ENCODE measurements at regions not wholly inside any gene's neighbourhood (a gene's known extent, or its start where the extent isn't known, plus 50 kb on each side); places are given as distances from the start of the nearest gene placed in this dataset.

- H3K27ac ChIP-seq (ENCODE audit: extremely low read length, insufficient read depth, low read length): no peak overlapping the region
- no peaks in the 10 kb centered on the region for H3K36me3 ChIP-seq (replicated peaks in 1 of 2; ENCODE audit: control insufficient read depth in 1 of 2, insufficient read depth in 2 of 2, low read length in 2 of 2)
- POLR2A ChIA-PET: no interaction called here
- WGBS (ENCODE audit: low lambda C conversion rate): 42% methylated on average over 6 of the region's 10 CpGs
- FAIRE-seq (no peak), DNase-seq (ENCODE audit: low spot score) (no peak), ATAC-seq (no peak; the same call in 2 of the 3 replicates)
- H3K4me3 ChIP-seq (replicated peaks in 1 of 3; ENCODE audit: insufficient read depth in 1 of 3, low read depth in 2 of 3, low read length in 3 of 3): no peak overlapping the region
- no peaks in the 10 kb centered on the region for H3K4me1 ChIP-seq (ENCODE audit: insufficient read depth, low read length)
- H3K4me2 ChIP-seq (ENCODE audit: low read depth, low read length): no peak overlapping the region
- intact Hi-C loops (cut with micrococcal nuclease; ENCODE audit: unreplicated experiment) (no loop called here), in situ Hi-C loops (cut with HindIII; ENCODE audit: extremely low pct_ligation_motif_present, low pct_unique_long_range_greater_than_20kb) (no loop called here)
- no peak overlapping the region for H2AFZ ChIP-seq (ENCODE audit: low read length)
- H3K27me3 ChIP-seq (ENCODE audit: control insufficient read depth in 1 of 2, insufficient read depth in 2 of 2, low read length in 2 of 2): no peaks in the 10 kb centered on the region; a peak in 1 of 5 replicates
- no peaks in the 10 kb centered on the region for H4K20me1 ChIP-seq (ENCODE audit: insufficient read depth, low read length)
- BruUV-seq (replicated peaks): no TSS peak
- CTCF ChIA-PET (ENCODE audit: low intra/inter-chr PET ratio, low total read pairs): no interaction called here
- no peaks in the 10 kb centered on the region for H3K79me2 ChIP-seq (ENCODE audit: insufficient read depth, low read length)
- no peaks in the 10 kb centered on the region for H3K9me3 ChIP-seq (ENCODE audit: low read length)
- H3K9ac ChIP-seq (ENCODE audit: insufficient read depth, low read depth, low read length): no peak overlapping the region
- TF ChIP-seq ZNF20 (CRISPR knock-in tag; IDR thresholded peaks at IDR 0.05) (no peak), NCOA2 (CRISPR knock-in tag; IDR thresholded peaks at IDR 0.05) (no peak), ZNF709 (CRISPR knock-in tag; IDR thresholded peaks at IDR 0.05) (no peak), FUBP1 (CRISPR knock-in tag; IDR thresholded peaks at IDR 0.05; ENCODE audit: borderline replicate concordance) (no peak), POLR2AphosphoS2 (IDR thresholded peaks at IDR 0.05; ENCODE audit: low read depth, low read length) (no peak), ZNF292 (CRISPR knock-in tag; IDR thresholded peaks at IDR 0.05; ENCODE audit: borderline replicate concordance, low read depth) (no peak), GTF3A (CRISPR knock-in tag; conservative IDR thresholded peaks at IDR 0.05) (no peak), SALL2 (CRISPR knock-in tag; IDR thresholded peaks at IDR 0.05) (no peak), GATAD1 (CRISPR knock-in tag; IDR thresholded peaks at IDR 0.05) (no peak), ZNF253 (CRISPR knock-in tag; IDR thresholded peaks at IDR 0.05; ENCODE audit: borderline replicate concordance) (no peak), STAG1 (CRISPR knock-in tag; IDR thresholded peaks at IDR 0.05) (no peak), RAD51 (IDR thresholded peaks at IDR 0.05; ENCODE audit: borderline replicate concordance) (no peak), FOXO1 (CRISPR knock-in tag; IDR thresholded peaks at IDR 0.05) (no peak), ZMYM3 (CRISPR knock-in tag; IDR thresholded peaks at IDR 0.05) (no peak)
- TF ChIP-seq, protein P1, sequence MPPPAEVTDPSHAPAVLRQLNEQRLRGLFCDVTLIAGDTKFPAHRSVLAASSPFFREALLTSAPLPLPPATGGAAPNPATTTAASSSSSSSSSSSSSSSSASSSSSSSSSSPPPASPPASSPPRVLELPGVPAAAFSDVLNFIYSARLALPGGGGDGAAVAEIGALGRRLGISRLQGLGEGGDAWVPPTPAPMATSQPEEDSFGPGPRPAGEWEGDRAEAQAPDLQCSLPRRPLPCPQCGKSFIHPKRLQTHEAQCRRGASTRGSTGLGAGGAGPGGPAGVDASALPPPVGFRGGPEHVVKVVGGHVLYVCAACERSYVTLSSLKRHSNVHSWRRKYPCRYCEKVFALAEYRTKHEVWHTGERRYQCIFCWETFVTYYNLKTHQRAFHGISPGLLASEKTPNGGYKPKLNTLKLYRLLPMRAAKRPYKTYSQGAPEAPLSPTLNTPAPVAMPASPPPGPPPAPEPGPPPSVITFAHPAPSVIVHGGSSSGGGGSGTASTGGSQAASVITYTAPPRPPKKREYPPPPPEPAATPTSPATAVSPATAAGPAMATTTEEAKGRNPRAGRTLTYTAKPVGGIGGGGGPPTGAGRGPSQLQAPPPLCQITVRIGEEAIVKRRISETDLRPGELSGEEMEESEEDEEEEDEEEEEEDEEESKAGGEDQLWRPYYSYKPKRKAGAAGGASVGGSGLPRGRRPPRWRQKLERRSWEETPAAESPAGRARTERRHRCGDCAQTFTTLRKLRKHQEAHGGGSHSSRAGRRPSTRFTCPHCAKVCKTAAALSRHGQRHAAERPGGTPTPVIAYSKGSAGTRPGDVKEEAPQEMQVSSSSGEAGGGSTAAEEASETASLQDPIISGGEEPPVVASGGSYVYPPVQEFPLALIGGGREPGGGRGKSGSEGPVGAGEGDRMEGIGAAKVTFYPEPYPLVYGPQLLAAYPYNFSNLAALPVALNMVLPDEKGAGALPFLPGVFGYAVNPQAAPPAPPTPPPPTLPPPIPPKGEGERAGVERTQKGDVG (CRISPR knock-in tag; IDR thresholded peaks at IDR 0.05; ENCODE audit: borderline replicate concordance): no peak
- TF ChIP-seq, protein P2, sequence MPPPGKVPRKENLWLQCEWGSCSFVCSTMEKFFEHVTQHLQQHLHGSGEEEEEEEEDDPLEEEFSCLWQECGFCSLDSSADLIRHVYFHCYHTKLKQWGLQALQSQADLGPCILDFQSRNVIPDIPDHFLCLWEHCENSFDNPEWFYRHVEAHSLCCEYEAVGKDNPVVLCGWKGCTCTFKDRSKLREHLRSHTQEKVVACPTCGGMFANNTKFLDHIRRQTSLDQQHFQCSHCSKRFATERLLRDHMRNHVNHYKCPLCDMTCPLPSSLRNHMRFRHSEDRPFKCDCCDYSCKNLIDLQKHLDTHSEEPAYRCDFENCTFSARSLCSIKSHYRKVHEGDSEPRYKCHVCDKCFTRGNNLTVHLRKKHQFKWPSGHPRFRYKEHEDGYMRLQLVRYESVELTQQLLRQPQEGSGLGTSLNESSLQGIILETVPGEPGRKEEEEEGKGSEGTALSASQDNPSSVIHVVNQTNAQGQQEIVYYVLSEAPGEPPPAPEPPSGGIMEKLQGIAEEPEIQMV (CRISPR knock-in tag; IDR thresholded peaks at IDR 0.05; ENCODE audit: low read depth): no peak
- TF ChIP-seq, protein P3, sequence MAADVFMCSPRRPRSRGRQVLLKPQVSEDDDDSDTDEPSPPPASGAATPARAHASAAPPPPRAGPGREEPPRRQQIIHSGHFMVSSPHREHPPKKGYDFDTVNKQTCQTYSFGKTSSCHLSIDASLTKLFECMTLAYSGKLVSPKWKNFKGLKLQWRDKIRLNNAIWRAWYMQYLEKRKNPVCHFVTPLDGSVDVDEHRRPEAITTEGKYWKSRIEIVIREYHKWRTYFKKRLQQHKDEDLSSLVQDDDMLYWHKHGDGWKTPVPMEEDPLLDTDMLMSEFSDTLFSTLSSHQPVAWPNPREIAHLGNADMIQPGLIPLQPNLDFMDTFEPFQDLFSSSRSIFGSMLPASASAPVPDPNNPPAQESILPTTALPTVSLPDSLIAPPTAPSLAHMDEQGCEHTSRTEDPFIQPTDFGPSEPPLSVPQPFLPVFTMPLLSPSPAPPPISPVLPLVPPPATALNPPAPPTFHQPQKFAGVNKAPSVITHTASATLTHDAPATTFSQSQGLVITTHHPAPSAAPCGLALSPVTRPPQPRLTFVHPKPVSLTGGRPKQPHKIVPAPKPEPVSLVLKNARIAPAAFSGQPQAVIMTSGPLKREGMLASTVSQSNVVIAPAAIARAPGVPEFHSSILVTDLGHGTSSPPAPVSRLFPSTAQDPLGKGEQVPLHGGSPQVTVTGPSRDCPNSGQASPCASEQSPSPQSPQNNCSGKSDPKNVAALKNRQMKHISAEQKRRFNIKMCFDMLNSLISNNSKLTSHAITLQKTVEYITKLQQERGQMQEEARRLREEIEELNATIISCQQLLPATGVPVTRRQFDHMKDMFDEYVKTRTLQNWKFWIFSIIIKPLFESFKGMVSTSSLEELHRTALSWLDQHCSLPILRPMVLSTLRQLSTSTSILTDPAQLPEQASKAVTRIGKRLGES (CRISPR knock-in tag; IDR thresholded peaks at IDR 0.05; ENCODE audit: borderline replicate concordance): no peak
Observed at GRCh38 chr3:5401002-5401401, 213.5 kb downstream of the EDEM1 start.
